ENCODE measurements at regions not wholly inside any gene's neighbourhood (a gene's known extent, or its start where the extent isn't known, plus 50 kb on each side); places are given as distances from the start of the nearest gene placed in this dataset.
A peak's percentile ranks its signal among the peaks of the same experiment; 100 is the strongest.

GRCh38 chr11:98565311-98565710 is 455.4 kb upstream of the CNTN5 start:
- no peak for ATAC-seq
- no peak for DNase-seq (ENCODE audit: extremely low read depth in 1 of 4, low spot score in 3 of 4)
- POLR2A ChIA-PET: no interaction called here
- no peak for TF ChIP-seq HNRNPL (IDR thresholded peaks at IDR 0.05; ENCODE audit: low read depth, low read length)
- Histone ChIP-seq H3K9me3 (replicated peaks; ENCODE audit: control insufficient read depth, insufficient read depth, low read depth, low read length) (no peaks in the 10 kb centered on the region; the same call in 1 of the 2 replicates), H3K4me3 (no peak overlapping the region), H3K9ac (ENCODE audit: insufficient read depth in 1 of 2, low read depth in 2 of 2, low read length in 2 of 2) (no peak overlapping the region), H3K9me1 (ENCODE audit: control insufficient read depth, insufficient read depth, low read length) (no peaks in the 10 kb centered on the region), H2AFZ (ENCODE audit: low read depth, low read length) (no peak overlapping the region), H3K79me2 (ENCODE audit: control insufficient read depth, insufficient read depth, low read length) (no peaks in the 10 kb centered on the region), H3K36me3 (ENCODE audit: control insufficient read depth, insufficient read depth, low read length) (no peaks in the 10 kb centered on the region), H3K4me1 (replicated peaks in 1 of 2; ENCODE audit: control insufficient read depth in 2 of 2, insufficient read depth in 2 of 2, low read length in 2 of 2) (peaks cover 0 to 3% of the 10 kb centered on the region in 2 experiments; a peak in 1 of 5 replicates), H3K27ac (ENCODE audit: extremely low read depth, low read depth, low read length) (no peak overlapping the region), H3K4me2 (ENCODE audit: insufficient read depth, low read length) (no peak overlapping the region), H3K27me3 (ENCODE audit: control insufficient read depth in 2 of 2, insufficient read depth in 2 of 2, low read length in 2 of 2) (no peaks in the 10 kb centered on the region), H4K20me1 (replicated peaks; ENCODE audit: control insufficient read depth, insufficient read depth, low read length) (no peaks in the 10 kb centered on the region)
- BruUV-seq (replicated peaks): no TSS peak
- in situ Hi-C loops (cut with MboI): no loop called here
- WGBS (ENCODE audit: insufficient coverage, low coverage, missing lambda C conversion rate): 15% methylated on average over 5 of the region's 5 CpGs
- CTCF ChIA-PET (ENCODE audit: low intra/inter-chr PET ratio): no interaction called here
- no peak for FAIRE-seq
- intact Hi-C loops (cut with micrococcal nuclease): no loop called here

- H3K4me2 ChIP-seq (ENCODE audit: insufficient read depth, low read length): no peak overlapping the region
- FAIRE-seq: no peak
- no peaks in the 10 kb centered on the region for H4K20me1 ChIP-seq (replicated peaks; ENCODE audit: control insufficient read depth, insufficient read depth, low read length)
- H3K36me3 ChIP-seq (ENCODE audit: control insufficient read depth, insufficient read depth, low read length): no peaks in the 10 kb centered on the region
- POLR2A ChIA-PET: no interaction called here
- H3K79me2 ChIP-seq (ENCODE audit: control insufficient read depth, insufficient read depth, low read length): no peaks in the 10 kb centered on the region
- H3K4me3 ChIP-seq: no peak overlapping the region
- no peak overlapping the region for H3K9ac ChIP-seq (ENCODE audit: insufficient read depth in 1 of 2, low read depth in 2 of 2, low read length in 2 of 2)
- no peaks in the 10 kb centered on the region; the same call in 1 of the 2 replicates for H3K9me3 ChIP-seq (replicated peaks; ENCODE audit: control insufficient read depth, insufficient read depth, low read depth, low read length)
- peaks cover 0 to 3% of the 10 kb centered on the region in 2 experiments; a peak in 1 of 5 replicates for H3K4me1 ChIP-seq (replicated peaks in 1 of 2; ENCODE audit: control insufficient read depth in 2 of 2, insufficient read depth in 2 of 2, low read length in 2 of 2)
- TF ChIP-seq POLR2G (IDR thresholded peaks at IDR 0.05; ENCODE audit: low read depth, low read length) (0 out of 2 replicates have a peak, but pooled peaks have one; percentile 25), RBFOX2 (IDR thresholded peaks at IDR 0.05; ENCODE audit: low read depth, low read length) (0 out of 2 replicates have a peak, but pooled peaks have one; percentile 39), MEF2A (IDR thresholded peaks at IDR 0.05; ENCODE audit: control insufficient read depth, low read depth, low read length) (no peak), POU5F1 (IDR thresholded peaks at IDR 0.05; ENCODE audit: borderline replicate concordance, low read depth, low read length, partially characterized antibody) (no peak), NELFE (IDR thresholded peaks at IDR 0.05; ENCODE audit: insufficient read depth, insufficient read length) (no peak)
- no peak for DNase-seq (ENCODE audit: extremely low read depth in 1 of 4, low spot score in 3 of 4)
- H3K27me3 ChIP-seq (ENCODE audit: control insufficient read depth in 2 of 2, insufficient read depth in 2 of 2, low read length in 2 of 2): no peaks in the 10 kb centered on the region
- WGBS (ENCODE audit: insufficient coverage, low coverage, missing lambda C conversion rate): 22% methylated on average over 24 of the region's 25 CpGs
- H3K9me1 ChIP-seq (ENCODE audit: control insufficient read depth, insufficient read depth, low read length): no peaks in the 10 kb centered on the region
- no TSS peak for BruUV-seq (replicated peaks)
- H2AFZ ChIP-seq (ENCODE audit: low read depth, low read length): peak overlapping the region; percentile 50; the same call in 1 of the 2 replicates
- in situ Hi-C loops (cut with MboI) (no loop called here), intact Hi-C loops (cut with micrococcal nuclease) (no loop called here)
- CTCF ChIA-PET (ENCODE audit: low intra/inter-chr PET ratio): no interaction called here
- H3K27ac ChIP-seq (ENCODE audit: extremely low read depth, low read depth, low read length): no peak overlapping the region
- no peak for ATAC-seq
Observed at GRCh38 chr11:98566978-98567377, 453.8 kb upstream of the CNTN5 start.

Data from K562 (cell line).